ENCODE measurements at regions not wholly inside any gene's neighbourhood (a gene's known extent, or its start where the extent isn't known, plus 50 kb on each side); places are given as distances from the start of the nearest gene placed in this dataset.

- TF ChIP-seq CTCF (IDR thresholded peaks at IDR 0.05) = no peak
- DNase-seq (ENCODE audit: extremely low spot score, unreplicated experiment) = no peak
- Mint-ChIP-seq H3K27me3 (ENCODE audit: unreplicated experiment) (peaks cover 5% of the 10 kb centered on the region), H3K9me3 (ENCODE audit: unreplicated experiment) (no peaks in the 10 kb centered on the region), H3K36me3 (ENCODE audit: unreplicated experiment) (no peaks in the 10 kb centered on the region), H3K4me1 (ENCODE audit: unreplicated experiment) (no peaks in the 10 kb centered on the region), H3K27ac (ENCODE audit: unreplicated experiment) (no peak overlapping the region), H3K4me3 (ENCODE audit: unreplicated experiment) (no peak overlapping the region)
Measured at GRCh38 chr10:33492701-33493345, 158.4 kb upstream of the NRP1 start.

GRCh38 chr10:33489501-33490176 is 155.2 kb upstream of the NRP1 start:
- H3K4me3 Mint-ChIP-seq (ENCODE audit: unreplicated experiment) = no peak overlapping the region
- H3K27ac Mint-ChIP-seq (ENCODE audit: unreplicated experiment) = no peak overlapping the region
- no peaks in the 10 kb centered on the region for H3K36me3 Mint-ChIP-seq (ENCODE audit: unreplicated experiment)
- H3K4me1 Mint-ChIP-seq (ENCODE audit: unreplicated experiment) = peaks cover 17% of the 10 kb centered on the region
- no peaks in the 10 kb centered on the region for H3K9me3 Mint-ChIP-seq (ENCODE audit: unreplicated experiment)
- no peak for TF ChIP-seq CTCF (IDR thresholded peaks at IDR 0.05)
- DNase-seq (ENCODE audit: extremely low spot score, unreplicated experiment) = no peak
- no peaks in the 10 kb centered on the region for H3K27me3 Mint-ChIP-seq (ENCODE audit: unreplicated experiment)

GRCh38 chr10:33487014-33487776 is 152.7 kb upstream of the NRP1 start:
- Mint-ChIP-seq H3K4me1 (ENCODE audit: unreplicated experiment) (peaks cover 36% of the 10 kb centered on the region), H3K27me3 (ENCODE audit: unreplicated experiment) (no peaks in the 10 kb centered on the region), H3K4me3 (ENCODE audit: unreplicated experiment) (no peak overlapping the region), H3K9me3 (ENCODE audit: unreplicated experiment) (no peaks in the 10 kb centered on the region), H3K27ac (ENCODE audit: unreplicated experiment) (peak overlapping the region; percentile 27), H3K36me3 (ENCODE audit: unreplicated experiment) (no peaks in the 10 kb centered on the region)
- TF ChIP-seq CTCF (IDR thresholded peaks at IDR 0.05) = no peak
- DNase-seq (ENCODE audit: extremely low spot score, unreplicated experiment) = no peak

- TF ChIP-seq CTCF (IDR thresholded peaks at IDR 0.05) = no peak
- no peak for DNase-seq (ENCODE audit: extremely low spot score, unreplicated experiment)
- Mint-ChIP-seq H3K27ac (ENCODE audit: unreplicated experiment) (peak overlapping the region; percentile 23), H3K4me3 (ENCODE audit: unreplicated experiment) (no peak overlapping the region), H3K9me3 (ENCODE audit: unreplicated experiment) (no peaks in the 10 kb centered on the region), H3K4me1 (ENCODE audit: unreplicated experiment) (peaks cover 36% of the 10 kb centered on the region), H3K27me3 (ENCODE audit: unreplicated experiment) (no peaks in the 10 kb centered on the region), H3K36me3 (ENCODE audit: unreplicated experiment) (no peaks in the 10 kb centered on the region)
Measured at GRCh38 chr10:33485276-33485675, 150.8 kb upstream of the NRP1 start.

GRCh38 chr10:33484787-33485186 is 150.3 kb upstream of the NRP1 start:
- H3K27ac Mint-ChIP-seq (ENCODE audit: unreplicated experiment) = peak overlapping the region; percentile 23
- no peak for TF ChIP-seq CTCF (IDR thresholded peaks at IDR 0.05)
- H3K4me1 Mint-ChIP-seq (ENCODE audit: unreplicated experiment) = peaks cover 36% of the 10 kb centered on the region
- H3K4me3 Mint-ChIP-seq (ENCODE audit: unreplicated experiment) = no peak overlapping the region
- no peak for DNase-seq (ENCODE audit: extremely low spot score, unreplicated experiment)
- no peaks in the 10 kb centered on the region for H3K36me3 Mint-ChIP-seq (ENCODE audit: unreplicated experiment)
- H3K9me3 Mint-ChIP-seq (ENCODE audit: unreplicated experiment) = no peaks in the 10 kb centered on the region
- no peaks in the 10 kb centered on the region for H3K27me3 Mint-ChIP-seq (ENCODE audit: unreplicated experiment)

All from osteocyte (in vitro differentiated cells).